ENCODE measurements at regions not wholly inside any gene's neighbourhood (a gene's known extent, or its start where the extent isn't known, plus 50 kb on each side); places are given as distances from the start of the nearest gene placed in this dataset.
"Not testable (repeated sequence)": the region's sequence is repeated elsewhere in the genome, so short reads cannot be mapped to it uniquely, and the experiment has no call there.

GRCh38 chr2:129008055-129008880 lies 689.6 kb upstream of the HS6ST1 start:
- H3K4me3 ChIP-seq (ENCODE audit: low read depth, low read length), result no peak overlapping the region

GRCh38 chr2:129008881-129009554 lies 690.4 kb upstream of the HS6ST1 start:
- H3K4me3 ChIP-seq (ENCODE audit: low read depth, low read length), result no peak overlapping the region

- no peak overlapping the region for H3K4me3 ChIP-seq (ENCODE audit: low read depth, low read length)
Observed at GRCh38 chr2:129009555-129010146, 691.0 kb upstream of the HS6ST1 start.

GRCh38 chr2:129010262-129010661 lies 691.6 kb upstream of the HS6ST1 start:
- H3K4me3 ChIP-seq (ENCODE audit: low read depth, low read length), result no peak overlapping the region

- no peak overlapping the region for H3K4me3 ChIP-seq (ENCODE audit: low read depth, low read length)
Observed at GRCh38 chr2:129011466-129012061, 692.9 kb upstream of the HS6ST1 start.

- H3K4me3 ChIP-seq (ENCODE audit: low read depth, low read length), result no peak overlapping the region
Observed at GRCh38 chr2:129014432-129014831, 695.8 kb upstream of the HS6ST1 start.

- no peak overlapping the region for H3K4me3 ChIP-seq (ENCODE audit: low read depth, low read length)
Observed at GRCh38 chr2:129015397-129016285, 697.0 kb upstream of the HS6ST1 start.

- H3K4me3 ChIP-seq (ENCODE audit: low read depth, low read length), result no peak overlapping the region
Observed at GRCh38 chr2:129016972-129017371, 698.3 kb upstream of the HS6ST1 start.

GRCh38 chr2:129024796-129025195 lies 706.1 kb upstream of the HS6ST1 start:
- no peak overlapping the region for H3K4me3 ChIP-seq (ENCODE audit: low read depth, low read length)

- H3K4me3 ChIP-seq (ENCODE audit: low read depth, low read length), result no peak overlapping the region
Observed at GRCh38 chr2:129035992-129036391, 717.3 kb upstream of the HS6ST1 start.

GRCh38 chr2:129043677-129044076 lies 725.0 kb upstream of the HS6ST1 start:
- H3K4me3 ChIP-seq (ENCODE audit: low read depth, low read length), result not testable (repeated sequence)

GRCh38 chr2:129046475-129046874 lies 727.8 kb upstream of the HS6ST1 start:
- H3K4me3 ChIP-seq (ENCODE audit: low read depth, low read length), result not testable (repeated sequence)

GRCh38 chr2:129050101-129050500 lies 731.4 kb upstream of the HS6ST1 start:
- H3K4me3 ChIP-seq (ENCODE audit: low read depth, low read length), result no peak overlapping the region

- no peak overlapping the region for H3K4me3 ChIP-seq (ENCODE audit: low read depth, low read length)
Observed at GRCh38 chr2:129055242-129055641, 736.6 kb upstream of the HS6ST1 start.

GRCh38 chr2:129055824-129056223 lies 737.2 kb upstream of the HS6ST1 start:
- H3K4me3 ChIP-seq (ENCODE audit: low read depth, low read length), result no peak overlapping the region

- no peak overlapping the region for H3K4me3 ChIP-seq (ENCODE audit: low read depth, low read length)
Observed at GRCh38 chr2:129056309-129056958, 737.8 kb upstream of the HS6ST1 start.

- no peak overlapping the region for H3K4me3 ChIP-seq (ENCODE audit: low read depth, low read length)
Observed at GRCh38 chr2:129056959-129057317, 738.3 kb upstream of the HS6ST1 start.

GRCh38 chr2:129058981-129059380 lies 740.3 kb upstream of the HS6ST1 start:
- no peak overlapping the region for H3K4me3 ChIP-seq (ENCODE audit: low read depth, low read length)

- no peak overlapping the region for H3K4me3 ChIP-seq (ENCODE audit: low read depth, low read length)
Observed at GRCh38 chr2:129059476-129059875, 740.8 kb upstream of the HS6ST1 start.

GRCh38 chr2:129061069-129061768 lies 742.6 kb upstream of the HS6ST1 start:
- H3K4me3 ChIP-seq (ENCODE audit: low read depth, low read length), result no peak overlapping the region

Measured in iPS-11a (cell line).